Stomach (tissue), 8 donors: ENCODE measurements at regions not wholly inside any gene's neighbourhood (a gene's known extent, or its start where the extent isn't known, plus 50 kb on each side); places are given as distances from the start of the nearest gene placed in this dataset.

Experiments
- DNase-seq, 2 donors: peaks; one replicate each; pipeline versions ENCODE4 v3.0.0 to v3.0.0-alpha.2; 2013 to 2019
- H3K27ac ChIP-seq, 5 donors: fragments of 200-600 bp in 4 of 5; sonication (generic) in 4 of 5; one replicate each; pipeline ENCODE4 v1.5.1; 2013 to 2019; ENCODE audit warnings: mild to moderate bottlenecking in 1 of 5, moderate library complexity in 1 of 5
- H3K27me3 ChIP-seq, 3 donors: fragments of 200-600 bp; sonication (generic); one replicate each; pipeline ENCODE4 v1.5.1; 2017 to 2019; ENCODE audit warnings: mixed run types in 1 of 3
- H3K36me3 ChIP-seq, 4 donors: fragments of 200-600 bp; sonication (generic); 1 replicate in 3 of 4; 2 replicates in 1 of 4; pipeline ENCODE4 v1.5.1; 2016 to 2019
- H3K4me1 ChIP-seq, 4 donors: fragments of 200-600 bp; sonication (generic); one replicate each; pipeline ENCODE4 v1.5.1; 2016 to 2019
- H3K4me3 ChIP-seq, 4 donors: fragments of 200-600 bp; sonication (generic) in 3 of 4; one replicate each; pipeline ENCODE4 v1.5.1; 2016 to 2019; ENCODE audit warnings: mild to moderate bottlenecking in 1 of 4
- H3K9me3 ChIP-seq, 4 donors: fragments of 200-600 bp; sonication (generic); one replicate each; pipeline ENCODE4 v1.5.1; 2016 to 2019
- EP300 ChIP-seq: sonication (generic); formaldehyde crosslinking; IDR thresholded peaks from one replicate; pipeline ENCODE4 v1.6.1; 2017; ENCODE audit warnings: antibody characterized with exemption
- POLR2A ChIP-seq, 4 donors: fragments of 450-650 bp; IDR thresholded peaks; one replicate each; pipeline ENCODE4 v1.6.1; 2016; ENCODE audit warnings: antibody characterized with exemption in 4 of 4, control low read depth in 2 of 4, mild to moderate bottlenecking in 1 of 4, moderate library complexity in 1 of 4
- POLR2AphosphoS5 ChIP-seq, 3 donors: sonication (generic); formaldehyde crosslinking; IDR thresholded peaks; one replicate each; pipeline ENCODE4 v1.6.1; 2016; ENCODE audit warnings: antibody characterized with exemption in 3 of 3
- WGBS, 5 donors: extraction: QIAGEN DNeasy Blood & Tissue Kit in 3 of 5; methylation state at CpG; one replicate each; pipeline versions ENCODE4 v1.1.5 to v1.1.7; 2013 to 2018; 5-methylcytosine and 5-hydroxymethylcytosine counted together
- intact Hi-C: fragments of 100-400 bp; cut with DNase I; formaldehyde crosslinking; loops from one replicate; pipeline ENCODE4 v1.15.1; 2023; ENCODE audit warnings: low total_unique reads
- TF ChIP-seq, protein P1 (sequence below), 7 experiments: fragments of 450-650 bp in 4 of 7; fragments of 200-600 bp in 3 of 7; sonication (generic) in 3 of 7; IDR thresholded peaks; one replicate each; pipeline ENCODE4 v1.5.1; 2016 to 2019; ENCODE audit warnings: antibody characterized with exemption in 7 of 7, control low read depth in 2 of 7, mild to moderate bottlenecking in 1 of 7
- donor health status: healthy with polysubstance abuse.
- donor health status: Bipolar disorder and iron deficiency.
- donor health status: healthy.

GRCh38 chr14:55814064-55814463 lies 234.1 kb downstream of the KTN1 start:
- Histone ChIP-seq H3K4me3 (no peak overlapping the region), H3K27ac (no peak overlapping the region), H3K4me1 (no peaks in the 10 kb centered on the region), H3K27me3 (no peaks in the 10 kb centered on the region), H3K9me3 (no peaks in the 10 kb centered on the region), H3K36me3 (no peaks in the 10 kb centered on the region)
- intact Hi-C loops: no loop called here
- no peak for DNase-seq
- WGBS, 5 donors: 51 to 84% (median 61%) methylated on average over 1 of the region's 1 CpG
- TF ChIP-seq EP300: no peak
- no peak for TF ChIP-seq POLR2AphosphoS5 (IDR thresholded peaks at IDR 0.05)
- TF ChIP-seq, protein P1, sequence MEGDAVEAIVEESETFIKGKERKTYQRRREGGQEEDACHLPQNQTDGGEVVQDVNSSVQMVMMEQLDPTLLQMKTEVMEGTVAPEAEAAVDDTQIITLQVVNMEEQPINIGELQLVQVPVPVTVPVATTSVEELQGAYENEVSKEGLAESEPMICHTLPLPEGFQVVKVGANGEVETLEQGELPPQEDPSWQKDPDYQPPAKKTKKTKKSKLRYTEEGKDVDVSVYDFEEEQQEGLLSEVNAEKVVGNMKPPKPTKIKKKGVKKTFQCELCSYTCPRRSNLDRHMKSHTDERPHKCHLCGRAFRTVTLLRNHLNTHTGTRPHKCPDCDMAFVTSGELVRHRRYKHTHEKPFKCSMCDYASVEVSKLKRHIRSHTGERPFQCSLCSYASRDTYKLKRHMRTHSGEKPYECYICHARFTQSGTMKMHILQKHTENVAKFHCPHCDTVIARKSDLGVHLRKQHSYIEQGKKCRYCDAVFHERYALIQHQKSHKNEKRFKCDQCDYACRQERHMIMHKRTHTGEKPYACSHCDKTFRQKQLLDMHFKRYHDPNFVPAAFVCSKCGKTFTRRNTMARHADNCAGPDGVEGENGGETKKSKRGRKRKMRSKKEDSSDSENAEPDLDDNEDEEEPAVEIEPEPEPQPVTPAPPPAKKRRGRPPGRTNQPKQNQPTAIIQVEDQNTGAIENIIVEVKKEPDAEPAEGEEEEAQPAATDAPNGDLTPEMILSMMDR (IDR thresholded peaks at IDR 0.05): no peak
- no peak for TF ChIP-seq POLR2A (IDR thresholded peaks at IDR 0.05)

- Histone ChIP-seq H3K4me1 (no peaks in the 10 kb centered on the region), H3K27ac (peak overlapping the region in 1 of 5 donors; percentile 4), H3K27me3 (no peaks in the 10 kb centered on the region), H3K9me3 (no peaks in the 10 kb centered on the region), H3K36me3 (no peaks in the 10 kb centered on the region), H3K4me3 (no peak overlapping the region)
- intact Hi-C loops: no loop called here
- no peak for DNase-seq
- TF ChIP-seq, protein P1 (IDR thresholded peaks at IDR 0.05): no peak
- TF ChIP-seq POLR2A (IDR thresholded peaks at IDR 0.05) (no peak), POLR2AphosphoS5 (IDR thresholded peaks at IDR 0.05) (no peak), EP300 (no peak)
- WGBS, 5 donors: 81 to 100% (median 88%) methylated on average over 1 of the region's 1 CpG
Measured at GRCh38 chr14:55814873-55815272, 234.9 kb downstream of the KTN1 start.

GRCh38 chr14:55816225-55816624 lies 236.2 kb downstream of the KTN1 start:
- H3K9me3 ChIP-seq: no peaks in the 10 kb centered on the region
- intact Hi-C loops: no loop called here
- H3K27ac ChIP-seq: no peak overlapping the region
- H3K4me1 ChIP-seq: no peaks in the 10 kb centered on the region
- H3K4me3 ChIP-seq: no peak overlapping the region
- H3K36me3 ChIP-seq: no peaks in the 10 kb centered on the region
- no peak for TF ChIP-seq EP300
- TF ChIP-seq, protein P1 (IDR thresholded peaks at IDR 0.05): no peak
- no peak for TF ChIP-seq POLR2A (IDR thresholded peaks at IDR 0.05)
- no peak for TF ChIP-seq POLR2AphosphoS5 (IDR thresholded peaks at IDR 0.05)
- no peak for DNase-seq
- no peaks in the 10 kb centered on the region for H3K27me3 ChIP-seq

GRCh38 chr14:55819610-55820304 lies 239.8 kb downstream of the KTN1 start:
- intact Hi-C loops: no loop called here

More at GRCh38 chr14:55819610-55820304, 239.8 kb downstream of the KTN1 start:
- peak overlapping the region in 3 of 5 donors; percentile 16 to 61 (median 44) for H3K27ac ChIP-seq
- peaks cover 5 to 13% (median 9%) of the 10 kb centered on the region in 4 donors for H3K9me3 ChIP-seq
- no peak for DNase-seq
- no peaks in the 10 kb centered on the region for H3K4me1 ChIP-seq
- no peaks in the 10 kb centered on the region for H3K36me3 ChIP-seq
- H3K4me3 ChIP-seq: no peak overlapping the region
- H3K27me3 ChIP-seq: no peaks in the 10 kb centered on the region
- 61 to 77% (median 64%) methylated on average over 8 of the region's 8 CpGs for WGBS, 5 donors
- TF ChIP-seq, protein P1 (IDR thresholded peaks at IDR 0.05): no peak
- TF ChIP-seq POLR2A (IDR thresholded peaks at IDR 0.05): no peak
- no peak for TF ChIP-seq EP300
- no peak for TF ChIP-seq POLR2AphosphoS5 (IDR thresholded peaks at IDR 0.05)
